ENCODE measurements at regions not wholly inside any gene's neighbourhood (a gene's known extent, or its start where the extent isn't known, plus 50 kb on each side); places are given as distances from the start of the nearest gene placed in this dataset.

DNA sequence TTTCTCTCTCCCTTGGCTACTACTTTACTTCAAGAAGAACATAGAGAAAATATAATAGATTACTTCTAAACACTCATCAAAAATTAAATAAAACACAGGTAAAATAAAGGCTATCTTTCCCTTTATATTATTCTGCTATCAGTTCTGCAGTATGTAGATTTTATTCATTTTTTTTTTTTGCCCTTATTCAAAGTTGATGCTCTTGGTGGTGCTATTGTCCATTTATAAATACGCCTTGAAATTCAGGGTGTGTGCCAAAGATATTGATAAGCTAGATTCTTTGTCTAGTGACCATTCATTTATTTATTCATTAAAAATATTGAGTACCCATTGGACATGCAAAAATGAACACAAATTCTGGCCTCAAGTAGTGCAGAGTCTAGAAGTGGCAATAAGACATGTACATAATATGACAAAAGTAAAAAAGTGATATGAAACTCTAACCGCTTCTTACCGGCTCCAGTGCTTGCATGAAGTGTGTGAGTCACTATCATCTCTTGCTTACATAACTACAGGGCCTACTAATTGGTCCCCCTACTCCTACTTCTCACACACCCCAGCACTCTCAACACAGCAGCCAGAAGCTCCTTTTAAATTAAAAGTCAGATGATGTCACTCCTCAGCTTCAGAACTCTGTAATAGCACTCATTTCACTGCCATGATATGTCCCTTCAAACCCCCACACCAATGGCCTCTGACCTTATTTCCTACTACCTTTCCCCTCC lies 208.3 kb upstream of the FANCL start:
- no peak for DNase-seq

DNA sequence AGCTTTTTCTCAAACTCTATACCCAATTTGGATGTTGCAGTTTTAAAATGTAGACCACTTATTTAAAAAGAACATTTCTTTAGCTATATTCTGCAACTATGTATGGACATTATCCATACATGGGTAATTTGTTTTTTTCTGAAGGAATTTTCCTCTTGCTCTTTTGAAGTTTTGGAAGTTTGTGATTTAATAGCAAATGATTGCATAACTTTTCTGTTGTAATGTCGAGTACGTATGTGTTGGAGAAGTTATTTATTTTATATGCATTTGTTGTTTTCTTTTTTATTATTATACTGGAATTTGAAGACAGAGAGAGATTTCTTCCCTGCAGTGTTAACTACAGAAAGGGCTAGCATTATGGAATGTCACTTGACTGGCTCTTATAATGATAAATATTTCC lies 207.7 kb upstream of the FANCL start:
- no peak for DNase-seq

DNA sequence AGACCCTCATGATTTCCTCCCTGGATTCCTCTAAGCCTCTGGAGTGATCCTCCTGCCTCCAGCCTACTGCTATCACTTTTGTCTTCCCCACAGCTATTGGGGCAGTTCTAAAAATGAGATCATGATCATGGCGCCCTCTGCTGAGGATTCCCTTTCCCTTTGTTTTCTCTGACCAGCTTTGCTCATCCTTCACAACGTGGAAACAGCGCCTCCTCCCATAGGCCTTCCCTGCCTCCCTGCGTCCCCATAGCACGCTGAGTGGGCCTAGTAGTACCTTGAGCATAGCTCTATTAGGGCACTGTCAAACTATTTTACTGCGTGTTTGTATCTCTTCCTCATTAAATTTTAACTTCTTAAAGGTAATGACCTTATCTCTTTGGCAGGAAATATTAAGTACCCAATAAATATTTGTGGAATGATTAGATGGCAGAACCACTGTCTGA lies 207.0 kb upstream of the FANCL start:
- peak; percentile 78 for DNase-seq

DNA sequence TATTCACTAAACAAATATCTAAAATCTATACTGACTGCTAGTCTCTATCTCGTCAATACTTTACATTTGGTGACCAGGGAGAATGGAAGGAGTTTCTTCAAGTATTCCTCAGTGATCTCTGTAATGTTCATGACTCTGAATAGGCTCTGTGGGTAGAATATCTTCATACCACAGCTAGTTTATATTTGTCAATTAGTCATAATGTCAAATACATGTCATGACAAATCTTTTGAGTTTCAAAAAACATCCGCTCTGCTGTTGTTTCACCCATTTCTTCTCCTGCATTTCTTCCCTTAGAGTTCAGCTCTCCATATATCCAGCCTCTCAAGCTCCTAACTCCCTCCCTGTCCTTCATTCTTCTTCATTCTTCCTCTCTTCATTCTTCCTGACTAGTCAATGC lies 206.5 kb upstream of the FANCL start:
- no peak for DNase-seq

GRCh38 chr2:58441643-58442042 lies 200.5 kb upstream of the FANCL start:
- no peak for DNase-seq

DNA sequence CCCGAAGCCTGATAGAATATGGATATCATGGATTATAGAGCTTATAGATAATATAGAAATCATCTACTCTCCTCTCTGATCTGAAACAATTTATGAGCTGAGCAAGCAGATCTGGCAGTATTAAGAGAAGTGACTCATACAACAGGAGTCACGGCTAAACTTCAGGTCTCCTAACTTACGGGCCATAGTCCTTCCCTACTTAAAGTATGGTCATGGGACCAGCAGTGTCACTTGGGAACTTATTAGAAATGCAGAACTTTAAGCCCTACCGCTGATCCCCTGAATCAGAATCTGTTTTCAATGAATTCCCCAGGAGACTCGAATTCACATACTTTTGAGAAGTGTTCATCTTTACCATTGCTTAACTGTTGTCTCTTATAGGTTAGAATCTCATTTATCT lies 195.7 kb upstream of the FANCL start:
- DNase-seq: peak; percentile 8

DNA sequence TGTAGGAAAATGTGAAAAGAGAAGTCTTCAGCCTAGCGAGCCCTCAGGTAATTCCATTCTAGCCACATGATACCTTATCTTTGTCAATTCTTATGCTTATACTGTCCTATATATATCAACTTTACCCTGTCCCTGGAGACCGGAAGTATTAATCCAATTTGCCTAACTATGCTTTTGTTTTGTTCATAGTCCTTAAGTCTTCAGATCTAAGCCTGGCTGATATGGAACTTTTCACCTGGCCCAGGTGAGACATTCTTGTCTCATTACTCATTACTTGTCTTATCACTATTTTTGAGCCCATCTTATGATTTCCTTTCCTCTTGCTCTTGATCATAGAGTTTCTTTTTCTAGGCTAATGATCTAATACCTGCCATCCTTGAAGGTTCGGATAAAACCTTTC lies 194.1 kb upstream of the FANCL start:
- no peak for DNase-seq

DNA sequence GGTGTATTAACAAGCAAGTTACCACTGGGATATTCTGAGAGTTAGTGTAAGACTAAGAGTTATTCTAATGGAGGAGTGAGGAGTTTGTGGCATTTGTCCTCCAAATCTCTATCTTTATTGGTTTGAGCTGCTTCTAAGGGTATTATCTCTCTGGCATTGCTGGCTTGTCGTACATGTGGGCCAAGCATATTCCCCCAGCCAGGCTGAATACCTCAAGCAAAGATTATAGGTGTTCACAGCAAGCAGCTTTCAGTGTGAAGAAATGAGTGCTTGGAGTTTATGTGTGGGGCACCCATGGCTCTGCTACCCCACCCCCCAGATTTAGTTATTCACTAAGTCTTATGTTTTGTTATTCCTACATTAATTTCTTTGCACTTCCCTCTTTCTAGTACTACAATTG lies 193.6 kb upstream of the FANCL start:
- DNase-seq: no peak

- no peak for DNase-seq
Observed at GRCh38 chr2:58432491-58433170, 191.5 kb upstream of the FANCL start.

DNA sequence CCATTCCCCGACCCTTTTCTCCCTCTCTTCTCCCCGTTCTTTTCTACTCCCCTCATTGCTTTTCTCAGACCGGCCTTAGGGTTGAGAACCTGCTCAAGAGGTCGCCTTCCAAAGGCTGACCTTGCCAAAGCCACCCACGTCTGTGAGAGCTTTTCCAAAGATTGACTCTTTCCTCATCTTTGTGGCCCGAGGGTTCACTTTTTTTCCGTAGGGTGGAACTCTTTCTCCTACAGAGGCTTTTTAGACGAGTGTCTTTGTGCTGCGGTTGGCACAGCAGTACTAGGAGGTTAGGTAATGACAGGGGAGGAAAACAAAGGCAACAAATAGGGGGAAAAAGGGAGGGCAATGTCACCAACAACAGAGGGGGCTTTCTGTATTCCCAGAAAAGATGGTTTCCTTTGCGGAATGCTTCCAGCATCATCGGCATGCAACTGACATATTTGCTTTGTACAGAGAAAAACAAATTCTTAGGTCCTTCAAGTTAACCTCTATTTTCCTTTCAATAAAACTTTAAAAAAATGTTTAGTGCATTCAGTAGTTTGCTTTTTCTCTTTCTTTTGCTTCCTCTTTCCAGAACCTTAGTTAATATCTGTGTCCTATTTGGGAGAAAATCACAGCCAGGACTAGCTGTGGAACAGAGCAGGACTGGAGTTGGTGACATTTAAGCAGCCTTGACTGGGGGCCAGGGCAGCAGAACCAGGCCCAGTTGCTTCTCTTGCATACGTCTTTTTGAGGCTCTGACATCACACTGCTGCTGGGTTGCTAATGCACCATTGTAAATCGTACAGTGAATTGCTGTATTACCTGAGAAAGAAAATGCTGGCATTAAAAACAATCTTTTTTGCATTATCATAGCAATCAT lies 188.1 kb upstream of the FANCL start:
- DNase-seq: no peak

GRCh38 chr2:58428096-58429013 lies 187.2 kb upstream of the FANCL start:
- peak; percentile 6 for DNase-seq

DNA sequence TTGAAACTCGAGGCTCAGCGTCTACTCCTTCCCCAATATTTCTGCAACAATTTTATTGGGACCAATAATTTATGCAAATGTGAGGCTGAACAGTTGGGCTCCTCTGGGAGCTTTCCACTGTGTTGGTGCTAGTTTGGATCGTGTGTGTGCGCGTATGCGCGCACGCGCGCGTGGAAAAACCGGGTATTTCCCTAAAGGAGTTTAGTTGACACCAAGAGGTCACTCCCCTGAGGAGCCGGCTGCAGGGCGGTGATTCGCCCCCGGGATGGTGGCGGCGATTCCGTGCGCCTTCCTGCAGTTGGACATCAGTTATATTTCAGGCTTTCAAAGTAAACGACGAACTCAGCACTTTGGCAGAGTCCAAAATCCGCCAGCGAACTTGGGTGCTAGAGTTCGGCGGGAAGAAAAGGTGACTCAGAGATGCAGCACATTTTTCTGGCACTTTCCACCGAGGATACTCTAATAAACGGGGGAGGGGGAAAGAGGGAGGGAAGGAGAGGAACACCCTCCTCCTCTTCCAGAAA lies 186.5 kb upstream of the FANCL start:
- peak; percentile 34 for DNase-seq

GRCh38 chr2:58425368-58425767 lies 184.2 kb upstream of the FANCL start:
- no peak for DNase-seq

DNA sequence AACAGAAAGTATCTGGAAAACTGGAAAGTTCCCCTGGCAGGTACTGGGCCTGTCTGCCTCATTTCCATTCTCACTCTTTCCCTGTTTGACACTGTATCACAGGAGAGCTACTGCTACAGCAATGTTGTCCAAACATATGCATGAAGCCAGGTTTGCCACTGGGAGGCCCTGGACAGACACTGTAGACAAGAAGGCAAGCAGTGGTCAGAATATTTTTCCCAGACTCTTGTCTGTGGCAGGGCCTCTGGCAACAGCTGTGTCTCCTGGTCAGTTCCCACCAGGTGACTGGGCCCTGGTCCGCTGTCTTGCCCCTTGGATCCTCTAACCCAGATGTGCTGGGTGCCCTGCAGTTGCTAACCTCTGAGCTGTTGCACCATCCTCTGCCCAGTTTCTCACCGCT lies 178.9 kb upstream of the FANCL start:
- DNase-seq: no peak

DNA sequence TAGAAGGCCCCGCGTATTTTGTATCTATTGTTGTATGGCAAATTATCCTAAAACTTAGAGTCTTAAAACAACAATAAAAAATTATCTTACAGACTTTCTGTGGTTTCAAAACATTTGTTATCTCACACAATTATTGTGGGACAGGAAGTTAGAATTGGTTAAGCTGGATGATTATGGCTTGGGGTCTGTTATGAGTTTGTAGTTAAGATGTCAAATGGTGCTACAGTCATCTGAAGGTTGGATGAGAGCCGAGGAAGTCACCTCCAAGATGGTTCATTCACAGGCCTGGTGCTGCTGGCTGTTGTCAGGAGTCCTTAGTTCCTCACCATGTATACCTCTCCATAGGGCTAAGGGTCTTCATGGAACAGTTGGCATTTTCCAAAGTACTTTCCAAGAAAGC lies 175.6 kb upstream of the FANCL start:
- no peak for DNase-seq

DNA sequence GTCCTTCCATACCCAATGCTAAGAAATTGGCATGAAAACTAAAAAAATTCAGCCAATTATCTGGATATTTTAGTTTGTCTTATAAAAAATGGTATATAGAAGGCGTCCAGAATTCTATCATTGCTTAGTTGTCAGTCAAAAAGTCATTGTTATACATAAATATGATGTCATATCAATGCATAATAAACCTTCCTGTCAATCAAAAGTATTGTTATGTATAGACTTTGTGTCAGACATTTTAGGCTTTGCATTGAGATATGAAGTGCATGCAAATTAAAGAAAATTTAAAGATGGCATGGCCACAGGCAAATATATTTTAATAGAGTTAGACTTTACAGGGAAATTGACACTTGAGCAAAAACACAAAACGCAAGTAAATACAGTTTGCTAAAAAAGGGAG lies 173.4 kb upstream of the FANCL start:
- DNase-seq: no peak

- no peak for DNase-seq
Observed at GRCh38 chr2:58410549-58410948, 169.4 kb upstream of the FANCL start.

GRCh38 chr2:58407487-58407886 lies 166.4 kb upstream of the FANCL start:
- DNase-seq: no peak

DNA sequence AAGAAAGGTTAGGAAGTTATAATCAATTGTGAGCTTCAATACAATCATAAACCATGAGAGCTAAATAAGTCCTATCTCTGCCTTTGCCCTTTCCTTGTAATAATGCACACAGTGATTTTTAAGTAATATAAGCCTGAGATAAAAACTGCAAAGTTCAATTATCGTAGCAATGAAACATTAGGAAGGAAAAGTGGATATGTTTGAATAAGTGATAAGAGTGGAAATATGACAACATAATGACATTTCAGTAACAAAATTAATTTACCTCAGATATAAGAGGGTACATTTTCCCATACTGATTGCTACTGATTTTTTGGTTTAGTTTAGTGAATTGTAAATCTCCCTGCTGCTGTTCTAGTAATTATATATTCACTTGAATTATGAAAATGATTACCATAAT lies 164.2 kb upstream of the FANCL start:
- DNase-seq: no peak

DNA sequence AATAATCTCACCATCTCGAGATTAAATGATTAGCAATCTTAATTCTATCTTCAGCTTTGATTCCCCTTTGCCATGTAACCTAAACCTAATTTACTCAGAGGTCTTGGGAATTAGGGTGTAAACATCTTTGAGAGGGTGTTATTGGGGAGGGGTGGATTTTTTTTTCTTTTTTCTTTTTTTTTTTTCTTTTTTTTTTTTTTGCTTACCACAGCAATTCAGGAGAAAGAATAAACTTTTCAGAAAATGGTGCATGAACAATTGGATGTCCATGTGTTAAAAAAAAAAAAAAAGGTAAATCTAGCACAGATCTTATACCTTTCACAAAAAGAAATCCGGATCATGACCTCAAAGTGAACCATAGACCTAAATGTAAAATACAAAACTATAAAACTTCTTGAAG lies 160.8 kb upstream of the FANCL start:
- no peak for DNase-seq

DNA sequence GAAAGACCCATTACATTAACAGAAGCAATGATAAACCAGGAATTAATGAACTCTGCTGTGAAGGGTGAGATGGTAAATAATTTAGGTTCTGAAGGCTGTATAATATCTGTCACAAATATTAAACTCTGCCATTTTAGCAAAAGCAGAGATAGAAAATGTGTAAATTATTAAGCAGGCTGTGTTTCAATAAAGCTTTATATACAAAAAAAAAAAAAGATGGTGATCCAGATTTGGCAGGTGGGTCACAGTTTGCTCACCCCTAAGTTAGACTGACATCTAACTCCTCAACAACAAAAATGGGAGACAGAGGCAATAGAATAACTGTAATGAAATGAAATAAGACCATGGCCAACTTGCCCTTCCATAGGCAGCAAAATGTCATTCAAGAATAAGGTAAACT lies 157.3 kb upstream of the FANCL start:
- no peak for DNase-seq

DNA sequence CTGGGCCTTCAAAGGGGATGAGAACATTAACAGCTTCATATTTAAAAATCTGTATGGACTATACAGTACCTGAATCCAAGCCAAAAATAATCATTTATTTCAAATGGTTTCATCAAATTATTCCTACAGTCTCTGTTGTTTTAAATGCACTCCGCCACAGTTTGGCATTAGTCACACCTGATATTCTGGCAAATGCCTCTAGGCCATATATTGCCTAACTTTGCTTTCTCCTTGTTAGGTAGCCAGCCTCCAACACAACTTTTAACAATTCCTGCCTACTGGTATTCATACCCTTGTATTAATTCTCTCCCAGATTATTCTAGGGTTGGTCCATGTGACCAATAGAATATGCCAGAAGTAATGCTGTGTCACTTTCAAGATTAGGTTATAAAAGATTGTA lies 146.6 kb upstream of the FANCL start:
- no peak for DNase-seq
